ENCODE measurements at regions not wholly inside any gene's neighbourhood (a gene's known extent, or its start where the extent isn't known, plus 50 kb on each side); places are given as distances from the start of the nearest gene placed in this dataset.
"Not testable (repeated sequence)": the region's sequence is repeated elsewhere in the genome, so short reads cannot be mapped to it uniquely, and the experiment has no call there.

GRCh38 chr3:3998140-3998922, 199.1 kb downstream of the LRRN1 start:
- peak; percentile 47 for DNase-seq (ENCODE audit: low spot score)
- no peak overlapping the region for H3K4me3 ChIP-seq (ENCODE audit: low read depth, low read length, poor library complexity, severe bottlenecking)
- no peaks in the 10 kb centered on the region for H3K4me1 ChIP-seq (ENCODE audit: insufficient read depth, low read length, poor library complexity, severe bottlenecking)
- no peak overlapping the region for H2AFZ ChIP-seq (ENCODE audit: low read length)
- intact Hi-C loops (cut with micrococcal nuclease; ENCODE audit: unreplicated experiment): loop anchor here (2.0 kb wide), 1 partner anchor 798 kb away; no protein-coding TSS in a partner anchor
- H4K20me1 ChIP-seq (ENCODE audit: insufficient read depth, low read length): no peaks in the 10 kb centered on the region
- TF ChIP-seq CTCF (conservative IDR thresholded peaks at IDR 0.05; ENCODE audit: low read length) (peak; percentile 89), EZH2phosphoT487 (IDR thresholded peaks at IDR 0.05; ENCODE audit: borderline replicate concordance, low read depth, low read length) (no peak)
- H3K36me3 ChIP-seq (ENCODE audit: insufficient read depth, low read length): no peaks in the 10 kb centered on the region
- H3K9me3 ChIP-seq (ENCODE audit: low read length): no peaks in the 10 kb centered on the region
- no peaks in the 10 kb centered on the region for H3K79me2 ChIP-seq (ENCODE audit: insufficient read depth, low read depth, low read length)
- CTCF ChIA-PET (ENCODE audit: unreplicated experiment): no interaction called here
- POLR2A ChIA-PET: interaction anchor here (0.5 to 0.6 kb wide), 3 partner anchors 18 to 261 kb away, joined by 3 read pairs; no protein-coding TSS in a partner anchor
- no peak overlapping the region for H3K4me2 ChIP-seq (ENCODE audit: low read length)
- no peak overlapping the region for H3K27ac ChIP-seq (ENCODE audit: low read depth, low read length, poor library complexity, severe bottlenecking)
- no peaks in the 10 kb centered on the region for H3K9me2 ChIP-seq (ENCODE audit: insufficient read depth, low read length)
- no TSS peak for BruUV-seq (replicated peaks)

- H2AFZ ChIP-seq (ENCODE audit: low read length); H3K27ac ChIP-seq (ENCODE audit: low read depth, low read length, poor library complexity, severe bottlenecking); H3K4me3 ChIP-seq (ENCODE audit: low read depth, low read length, poor library complexity, severe bottlenecking); BruUV-seq (replicated peaks); H3K79me2 ChIP-seq (ENCODE audit: insufficient read depth, low read depth, low read length); H3K9me3 ChIP-seq (ENCODE audit: low read length); H4K20me1 ChIP-seq (ENCODE audit: insufficient read depth, low read length); DNase-seq (ENCODE audit: low spot score); H3K4me2 ChIP-seq (ENCODE audit: low read length); CTCF ChIA-PET (ENCODE audit: unreplicated experiment); POLR2A ChIA-PET; H3K9me2 ChIP-seq (ENCODE audit: insufficient read depth, low read length); H3K36me3 ChIP-seq (ENCODE audit: insufficient read depth, low read length); H3K4me1 ChIP-seq (ENCODE audit: insufficient read depth, low read length, poor library complexity, severe bottlenecking): not testable (repeated sequence)
- intact Hi-C loops (cut with micrococcal nuclease; ENCODE audit: unreplicated experiment): loop anchor here (2.0 kb wide), 1 partner anchor 799 kb away; no protein-coding TSS in a partner anchor
Measured at GRCh38 chr3:3999340-3999739, 200.1 kb downstream of the LRRN1 start.

- BruUV-seq (replicated peaks): no TSS peak
- Histone ChIP-seq H4K20me1 (ENCODE audit: insufficient read depth, low read length) (no peaks in the 10 kb centered on the region), H3K4me3 (ENCODE audit: low read depth, low read length, poor library complexity, severe bottlenecking) (no peak overlapping the region), H3K27ac (ENCODE audit: low read depth, low read length, poor library complexity, severe bottlenecking) (no peak overlapping the region), H3K9me3 (ENCODE audit: low read length) (no peaks in the 10 kb centered on the region), H3K9me2 (ENCODE audit: insufficient read depth, low read length) (no peaks in the 10 kb centered on the region), H3K4me1 (ENCODE audit: insufficient read depth, low read length, poor library complexity, severe bottlenecking) (no peaks in the 10 kb centered on the region), H3K79me2 (ENCODE audit: insufficient read depth, low read depth, low read length) (no peaks in the 10 kb centered on the region), H3K4me2 (ENCODE audit: low read length) (no peak overlapping the region), H3K36me3 (ENCODE audit: insufficient read depth, low read length) (no peaks in the 10 kb centered on the region), H2AFZ (ENCODE audit: low read length) (no peak overlapping the region)
- ChIA-PET CTCF (ENCODE audit: unreplicated experiment) (no interaction called here), POLR2A (no interaction called here)
- TF ChIP-seq EZH2phosphoT487 (IDR thresholded peaks at IDR 0.05; ENCODE audit: borderline replicate concordance, low read depth, low read length) (no peak), CTCF (conservative IDR thresholded peaks at IDR 0.05; ENCODE audit: low read length) (no peak)
- no peak for DNase-seq (ENCODE audit: low spot score)
- intact Hi-C loops (cut with micrococcal nuclease; ENCODE audit: unreplicated experiment): no loop called here
Measured at GRCh38 chr3:4001976-4002375, 202.7 kb downstream of the LRRN1 start.
